Kidney tubule cell (primary cell): ENCODE measurements at regions not wholly inside any gene's neighbourhood (a gene's known extent, or its start where the extent isn't known, plus 50 kb on each side); places are given as distances from the start of the nearest gene placed in this dataset.

Source experiments
- DNase-seq: peaks from one replicate; pipeline ENCODE4 v3.0.0-alpha.2; 2018; ENCODE audit warnings: low spot score

GRCh38 chr2:44825702-44826101 lies 115.8 kb upstream of the SIX3 start:
- DNase-seq: peak; percentile 27

GRCh38 chr2:44826601-44827000 lies 114.9 kb upstream of the SIX3 start:
- DNase-seq: no peak

- DNase-seq: no peak
Observed at GRCh38 chr2:44829771-44830170, 111.7 kb upstream of the SIX3 start.

- peak; percentile 98 for DNase-seq
Observed at GRCh38 chr2:44833171-44834069, 108.1 kb upstream of the SIX3 start.

GRCh38 chr2:44834656-44835055 lies 106.8 kb upstream of the SIX3 start:
- no peak for DNase-seq

GRCh38 chr2:44836174-44836573 lies 105.3 kb upstream of the SIX3 start:
- peak; percentile 27 for DNase-seq

GRCh38 chr2:44836916-44837315 lies 104.6 kb upstream of the SIX3 start:
- no peak for DNase-seq

- no peak for DNase-seq
Observed at GRCh38 chr2:44838116-44838790, 103.2 kb upstream of the SIX3 start.

GRCh38 chr2:44839370-44839769 lies 102.1 kb upstream of the SIX3 start:
- no peak for DNase-seq

- no peak for DNase-seq
Observed at GRCh38 chr2:44839771-44840502, 101.6 kb upstream of the SIX3 start.

GRCh38 chr2:44840503-44840850 lies 101.0 kb upstream of the SIX3 start:
- no peak for DNase-seq

- DNase-seq: no peak
Observed at GRCh38 chr2:44843086-44843485, 98.4 kb upstream of the SIX3 start.

- DNase-seq: no peak
Observed at GRCh38 chr2:44843641-44844310, 97.7 kb upstream of the SIX3 start.

- no peak for DNase-seq
Observed at GRCh38 chr2:44844651-44845270, 96.7 kb upstream of the SIX3 start.

- DNase-seq: no peak
Observed at GRCh38 chr2:44848026-44848425, 93.5 kb upstream of the SIX3 start.

- DNase-seq: no peak
Observed at GRCh38 chr2:44850016-44850415, 91.5 kb upstream of the SIX3 start.

GRCh38 chr2:44851518-44851917 lies 90.0 kb upstream of the SIX3 start:
- no peak for DNase-seq

GRCh38 chr2:44852594-44852993 lies 88.9 kb upstream of the SIX3 start:
- DNase-seq: no peak

GRCh38 chr2:44859337-44859736 lies 82.2 kb upstream of the SIX3 start:
- no peak for DNase-seq

GRCh38 chr2:44866152-44866551 lies 75.3 kb upstream of the SIX3 start:
- DNase-seq: no peak

GRCh38 chr2:44869761-44870160 lies 71.7 kb upstream of the SIX3 start:
- no peak for DNase-seq

GRCh38 chr2:44877417-44877816 lies 64.1 kb upstream of the SIX3 start:
- DNase-seq: no peak
